ENCODE measurements at regions not wholly inside any gene's neighbourhood (a gene's known extent, or its start where the extent isn't known, plus 50 kb on each side); places are given as distances from the start of the nearest gene placed in this dataset.

DNA sequence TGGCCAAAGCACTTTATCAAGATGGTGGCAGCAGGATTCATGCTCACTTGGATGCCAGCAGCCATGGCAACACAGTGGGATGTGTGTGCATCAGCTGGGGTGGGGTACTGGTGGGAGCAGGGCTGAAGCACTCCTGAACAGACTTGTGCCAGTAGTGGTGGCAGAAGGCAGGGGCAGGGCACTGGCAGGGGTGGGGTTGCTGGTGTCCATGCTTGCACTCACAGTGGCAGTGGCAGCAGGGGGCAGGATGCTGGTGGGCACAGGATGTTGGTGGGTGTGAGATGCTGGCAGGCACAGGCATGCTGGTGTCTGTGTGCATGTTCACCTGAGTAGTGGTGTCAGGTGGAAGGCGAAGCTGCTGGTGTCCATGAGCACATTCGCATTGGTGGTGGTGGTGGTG is 161.0 kb upstream of the PMFBP1 start:
- TF ChIP-seq CTCF (IDR thresholded peaks at IDR 0.05; ENCODE audit: low read depth, low read length): no peak
- H3K4me3 ChIP-seq (replicated peaks in 1 of 2; ENCODE audit: low read depth in 2 of 2, low read length in 2 of 2): no peak overlapping the region
- no peak for DNase-seq (ENCODE audit: low read depth in 2 of 2)

- H3K4me3 ChIP-seq (replicated peaks in 1 of 2; ENCODE audit: low read depth in 2 of 2, low read length in 2 of 2): no peak overlapping the region
- TF ChIP-seq CTCF (IDR thresholded peaks at IDR 0.05; ENCODE audit: low read depth, low read length): no peak
- DNase-seq (ENCODE audit: low read depth in 2 of 2): no peak
Measured at GRCh38 chr16:72324578-72324977, 152.6 kb upstream of the PMFBP1 start.

GRCh38 chr16:72317446-72317845 is 145.5 kb upstream of the PMFBP1 start:
- H3K4me3 ChIP-seq (replicated peaks in 1 of 2; ENCODE audit: low read depth in 2 of 2, low read length in 2 of 2): no peak overlapping the region
- TF ChIP-seq CTCF (IDR thresholded peaks at IDR 0.05; ENCODE audit: low read depth, low read length): no peak
- DNase-seq (ENCODE audit: low read depth in 2 of 2): peak; percentile 82 to 91

- TF ChIP-seq CTCF (IDR thresholded peaks at IDR 0.05; ENCODE audit: low read depth, low read length): no peak
- no peak overlapping the region for H3K4me3 ChIP-seq (replicated peaks in 1 of 2; ENCODE audit: low read depth in 2 of 2, low read length in 2 of 2)
- DNase-seq (ENCODE audit: low read depth in 2 of 2): no peak
Measured at GRCh38 chr16:72313903-72314302, 141.9 kb upstream of the PMFBP1 start.

- TF ChIP-seq CTCF (IDR thresholded peaks at IDR 0.05; ENCODE audit: low read depth, low read length): no peak
- no peak overlapping the region for H3K4me3 ChIP-seq (replicated peaks in 1 of 2; ENCODE audit: low read depth in 2 of 2, low read length in 2 of 2)
- DNase-seq (ENCODE audit: low read depth in 2 of 2): peak in 1 of 2 donors; percentile 22
Measured at GRCh38 chr16:72312828-72313227, 140.9 kb upstream of the PMFBP1 start.

DNA sequence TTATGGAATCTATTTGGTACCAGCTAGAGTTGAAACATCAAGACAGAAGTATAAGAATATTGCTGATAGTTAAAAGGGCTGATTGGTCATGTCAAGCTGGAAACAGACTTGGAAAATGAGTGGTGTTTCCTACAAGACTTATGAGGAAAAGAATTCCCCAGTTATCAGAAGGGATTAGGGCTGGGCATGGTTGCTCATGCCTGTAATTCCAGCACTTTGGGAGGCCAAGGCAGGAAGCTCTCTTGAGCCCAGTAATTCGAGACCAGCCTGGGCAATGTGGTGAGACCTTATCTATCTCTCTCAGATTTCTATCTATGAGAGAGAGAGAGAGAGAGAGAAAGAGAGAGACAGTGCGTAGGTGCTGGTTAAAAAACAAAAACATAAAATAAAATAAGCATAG is 139.5 kb upstream of the PMFBP1 start:
- no peak overlapping the region for H3K4me3 ChIP-seq (replicated peaks in 1 of 2; ENCODE audit: low read depth in 2 of 2, low read length in 2 of 2)
- no peak for TF ChIP-seq CTCF (IDR thresholded peaks at IDR 0.05; ENCODE audit: low read depth, low read length)
- DNase-seq (ENCODE audit: low read depth in 2 of 2): peak in 1 of 2 donors; percentile 54

- H3K4me3 ChIP-seq (replicated peaks in 1 of 2; ENCODE audit: low read depth in 2 of 2, low read length in 2 of 2): no peak overlapping the region
- no peak for DNase-seq (ENCODE audit: low read depth in 2 of 2)
- no peak for TF ChIP-seq CTCF (IDR thresholded peaks at IDR 0.05; ENCODE audit: low read depth, low read length)
Measured at GRCh38 chr16:72309001-72309400, 137.0 kb upstream of the PMFBP1 start.

Measured in cardiac fibroblast (primary cell).